ENCODE measurements at regions not wholly inside any gene's neighbourhood (a gene's known extent, or its start where the extent isn't known, plus 50 kb on each side); places are given as distances from the start of the nearest gene placed in this dataset.
"Not testable (repeated sequence)": the region's sequence is repeated elsewhere in the genome, so short reads cannot be mapped to it uniquely, and the experiment has no call there.

GRCh38 chr2:236346366-236346765 lies 82.2 kb upstream of the ASB18 start:
- DNase-seq: no peak

- no peak for DNase-seq
These were observed 84.1 kb upstream of the ASB18 start for GRCh38 chr2:236348279-236348678.

- no peak for DNase-seq
These were observed 84.8 kb upstream of the ASB18 start for GRCh38 chr2:236348976-236349375.

GRCh38 chr2:236350426-236350825 lies 86.2 kb upstream of the ASB18 start:
- no peak for DNase-seq

GRCh38 chr2:236351966-236352525 lies 87.8 kb upstream of the ASB18 start:
- DNase-seq: no peak

- no peak for DNase-seq
These were observed 88.8 kb upstream of the ASB18 start for GRCh38 chr2:236352761-236353593.

- DNase-seq: no peak
These were observed 89.4 kb upstream of the ASB18 start for GRCh38 chr2:236353594-236353942.

GRCh38 chr2:236354056-236354940 lies 90.1 kb upstream of the ASB18 start:
- no peak for DNase-seq

- no peak for DNase-seq
These were observed 90.9 kb upstream of the ASB18 start for GRCh38 chr2:236354973-236355595.

- DNase-seq: no peak
These were observed 91.7 kb upstream of the ASB18 start for GRCh38 chr2:236355911-236356310.

GRCh38 chr2:236356321-236356720 lies 92.1 kb upstream of the ASB18 start:
- DNase-seq: not testable (repeated sequence)

GRCh38 chr2:236358482-236358881 lies 94.3 kb upstream of the ASB18 start:
- DNase-seq: not testable (repeated sequence)

- peak; percentile 20 for DNase-seq
These were observed 95.3 kb upstream of the ASB18 start for GRCh38 chr2:236359426-236360045.

GRCh38 chr2:236360496-236360895 lies 96.3 kb upstream of the ASB18 start:
- no peak for DNase-seq

- no peak for DNase-seq
These were observed 99.6 kb upstream of the ASB18 start for GRCh38 chr2:236363711-236364277.

GRCh38 chr2:236365258-236366048 lies 101.2 kb upstream of the ASB18 start:
- no peak for DNase-seq

- DNase-seq: no peak
These were observed 101.8 kb upstream of the ASB18 start for GRCh38 chr2:236366049-236366387.

GRCh38 chr2:236366397-236366796 lies 102.2 kb upstream of the ASB18 start:
- DNase-seq: no peak

GRCh38 chr2:236367506-236368289 lies 103.5 kb upstream of the ASB18 start:
- no peak for DNase-seq

GRCh38 chr2:236369661-236370062 lies 105.5 kb upstream of the ASB18 start:
- DNase-seq: no peak
